A673 (cell line): ENCODE measurements at regions not wholly inside any gene's neighbourhood (a gene's known extent, or its start where the extent isn't known, plus 50 kb on each side); places are given as distances from the start of the nearest gene placed in this dataset.
A peak's percentile ranks its signal among the peaks of the same experiment; 100 is the strongest.

Experiments used
- BruUV-seq: library from RNA; stranded (reverse); fragments of 400-500 nt; replicated peaks from 2 replicates; lab custom pipeline; 2021; lab: Mats Ljungman, UMichigan
- CTCF ChIA-PET: fragments of 300-600 bp; sonication (Branson Sonifier 250); formaldehyde crosslinking; loops from one replicate; lab custom pipeline; 2022; ENCODE audit warnings: antibody characterized with exemption; lab: Charles Lee
- POLR2A ChIA-PET: fragments of 300-600 bp; sonication (Branson Sonifier 250); formaldehyde crosslinking; loops from one replicate; lab custom pipeline; 2022; ENCODE audit warnings: antibody characterized with exemption; ENCODE audit not compliant: low non-redundant PET; lab: Charles Lee
- DNase-seq: peaks from one replicate; pipeline ENCODE4 v3.0.0-alpha.2; 2015; ENCODE audit warnings: low spot score
- H3K27ac ChIP-seq: fragments of 200-600 bp; sonication (generic); 2 replicates; pipeline ENCODE4 v1.5.1; 2016; ENCODE audit warnings: mixed run types, low read depth, mild to moderate bottlenecking, mixed read lengths, antibody characterized with exemption, low read length; ENCODE audit not compliant: poor library complexity, severe bottlenecking
- H3K27me3 ChIP-seq: fragments of 200-600 bp; sonication (generic); replicated peaks from 2 replicates; pipeline ENCODE4 v1.6.1; 2017; ENCODE audit warnings: mixed run types, low read depth, mild to moderate bottlenecking, mixed read lengths, antibody characterized with exemption, low read length; ENCODE audit not compliant: insufficient read depth, poor library complexity
- H3K36me3 ChIP-seq: fragments of 200-600 bp; sonication (generic); 2 replicates; pipeline ENCODE4 v1.6.1; 2016; ENCODE audit warnings: mixed run types, mild to moderate bottlenecking, mixed read lengths, antibody characterized with exemption, low read length; ENCODE audit not compliant: insufficient read depth, poor library complexity, severe bottlenecking
- H3K4me1 ChIP-seq: fragments of 200-600 bp; sonication (generic); 2 replicates; pipeline ENCODE4 v1.6.1; 2017; ENCODE audit warnings: mixed run types, mild to moderate bottlenecking, mixed read lengths, antibody characterized with exemption, low read length; ENCODE audit not compliant: insufficient read depth, poor library complexity, severe bottlenecking
- H3K4me3 ChIP-seq: fragments of 200-600 bp; sonication (generic); 2 replicates; pipeline ENCODE4 v1.5.1; 2016; ENCODE audit warnings: low read depth, mixed run types, mild to moderate bottlenecking, mixed read lengths, low read length; ENCODE audit not compliant: poor library complexity, severe bottlenecking
- H3K9me3 ChIP-seq: fragments of 200-600 bp; sonication (generic); 2 replicates; pipeline ENCODE4 v1.6.1; 2016; ENCODE audit warnings: mixed run types, low read depth, mild to moderate bottlenecking, mixed read lengths, antibody characterized with exemption, low read length; ENCODE audit not compliant: poor library complexity, severe bottlenecking
- CTCF ChIP-seq: fragments of 300-800, 200-600 bp; sonication (generic); conservative IDR thresholded peaks from 2 replicates; pipeline ENCODE4 v1.5.1; 2017; ENCODE audit warnings: low read depth, mild to moderate bottlenecking, antibody characterized with exemption, low read length, moderate library complexity, mixed read lengths
- EZH2 ChIP-seq: fragments of 200-600 bp; sonication (generic); IDR thresholded peaks from 2 replicates; pipeline ENCODE4 v1.6.1; 2017; ENCODE audit warnings: borderline replicate concordance, low read depth, mild to moderate bottlenecking, mixed read lengths, antibody characterized with exemption, low read length; ENCODE audit not compliant: poor library complexity, severe bottlenecking
- intact Hi-C: fragments of 100-400 bp; cut with micrococcal nuclease; formaldehyde crosslinking; loops from one replicate; pipeline ENCODE4 v1.10.0; 2022; ENCODE audit not compliant: unreplicated experiment

GRCh38 chr12:124397807-124398577 is 103.1 kb downstream of the RFLNA start:
- H3K4me3 ChIP-seq = no peak overlapping the region
- peak; percentile 22 for DNase-seq
- no peaks in the 10 kb centered on the region for H3K27me3 ChIP-seq
- TF ChIP-seq EZH2 (no peak), CTCF (no peak)
- H3K27ac ChIP-seq = no peak overlapping the region
- no TSS peak for BruUV-seq
- CTCF ChIA-PET = no interaction called here
- POLR2A ChIA-PET = no interaction called here
- H3K36me3 ChIP-seq = peaks cover 66% of the 10 kb centered on the region
- no peaks in the 10 kb centered on the region for H3K9me3 ChIP-seq
- H3K4me1 ChIP-seq = peaks cover 29% of the 10 kb centered on the region
- intact Hi-C loops = no loop called here

- BruUV-seq = no TSS peak
- no peak for TF ChIP-seq EZH2
- TF ChIP-seq CTCF = no peak
- H3K4me3 ChIP-seq = no peak overlapping the region
- ChIA-PET CTCF (no interaction called here), POLR2A (no interaction called here)
- H3K9me3 ChIP-seq = no peaks in the 10 kb centered on the region
- H3K36me3 ChIP-seq = peaks cover 66% of the 10 kb centered on the region
- H3K27ac ChIP-seq = no peak overlapping the region
- intact Hi-C loops = no loop called here
- H3K4me1 ChIP-seq = peaks cover 29% of the 10 kb centered on the region
- DNase-seq = no peak
- H3K27me3 ChIP-seq = no peaks in the 10 kb centered on the region
Observed at GRCh38 chr12:124397399-124397679, 102.4 kb downstream of the RFLNA start.

GRCh38 chr12:124396544-124397398 is 101.9 kb downstream of the RFLNA start:
- DNase-seq = no peak
- intact Hi-C loops = no loop called here
- no TSS peak for BruUV-seq
- Histone ChIP-seq H3K27ac (no peak overlapping the region), H3K4me3 (no peak overlapping the region), H3K36me3 (peaks cover 64% of the 10 kb centered on the region), H3K9me3 (no peaks in the 10 kb centered on the region), H3K4me1 (peaks cover 26% of the 10 kb centered on the region), H3K27me3 (no peaks in the 10 kb centered on the region)
- CTCF ChIA-PET = no interaction called here
- TF ChIP-seq EZH2 (no peak), CTCF (no peak)
- POLR2A ChIA-PET = no interaction called here
